Body of pancreas (tissue), 4 donors: ENCODE measurements at regions not wholly inside any gene's neighbourhood (a gene's known extent, or its start where the extent isn't known, plus 50 kb on each side); places are given as distances from the start of the nearest gene placed in this dataset.

Experiments
- ATAC-seq: fragments of 150-250 bp; one replicate; pipeline ENCODE4 v1.9.1; 2016
- DNase-seq, 4 donors: peaks; one replicate each; pipeline ENCODE4 v3.0.0-alpha.2; 2019
- H3K27ac ChIP-seq, 4 donors: fragments of 200-600 bp; sonication (generic); 1 replicate in 3 of 4; 2 replicates in 1 of 4; pipeline versions ENCODE4 v1.5.1 to v1.6.1; 2016 to 2019; ENCODE audit warnings: mild to moderate bottlenecking in 1 of 4, mixed read lengths in 1 of 4, moderate library complexity in 1 of 4
- H3K27me3 ChIP-seq, 2 donors: fragments of 200-600 bp; sonication (generic); one replicate each; pipeline ENCODE4 v1.6.0; 2016; ENCODE audit warnings: mild to moderate bottlenecking in 1 of 2
- H3K36me3 ChIP-seq, 2 donors: fragments of 200-600 bp; sonication (generic); replicated peaks in 1 of 2; 2 replicates each; pipeline ENCODE4 v1.5.1; 2016; ENCODE audit warnings: low read depth in 2 of 2; ENCODE audit not compliant: insufficient read depth in 1 of 2
- H3K4me1 ChIP-seq: fragments of 200-600 bp; sonication (generic); one replicate; pipeline ENCODE4 v1.6.0; 2016
- H3K4me3 ChIP-seq, 2 donors: fragments of 200-600 bp; sonication (generic); 1 replicate in 1 of 2; 2 replicates in 1 of 2; pipeline ENCODE4 v1.5.1; 2016 to 2019
- H3K9me3 ChIP-seq, 3 donors: fragments of 200-600 bp; sonication (generic); 1 replicate in 2 of 3; 2 replicates in 1 of 3; pipeline ENCODE4 v1.5.1; 2016
- POLR2A ChIP-seq, 3 donors: fragments of 450-650 bp; IDR thresholded peaks; one replicate each; pipeline ENCODE4 v1.6.1; 2016; ENCODE audit warnings: antibody characterized with exemption in 3 of 3, mild to moderate bottlenecking in 2 of 3
- WGBS, 2 donors: methylation state at CpG; one replicate each; pipeline ENCODE4 v1.1.5; 2017; 5-methylcytosine and 5-hydroxymethylcytosine counted together
- intact Hi-C: fragments of 100-400 bp; cut with DNase I; formaldehyde crosslinking; loops from one replicate; pipeline ENCODE4 v1.15.1; 2023
- TF ChIP-seq, protein P1 (sequence below), 7 experiments: fragments of 450-650 bp in 4 of 7; fragments of 200-600 bp in 3 of 7; sonication (generic) in 3 of 7; IDR thresholded peaks; one replicate each; pipeline ENCODE4 v1.5.1; 2016 to 2019; ENCODE audit warnings: antibody characterized with exemption in 7 of 7

DNA sequence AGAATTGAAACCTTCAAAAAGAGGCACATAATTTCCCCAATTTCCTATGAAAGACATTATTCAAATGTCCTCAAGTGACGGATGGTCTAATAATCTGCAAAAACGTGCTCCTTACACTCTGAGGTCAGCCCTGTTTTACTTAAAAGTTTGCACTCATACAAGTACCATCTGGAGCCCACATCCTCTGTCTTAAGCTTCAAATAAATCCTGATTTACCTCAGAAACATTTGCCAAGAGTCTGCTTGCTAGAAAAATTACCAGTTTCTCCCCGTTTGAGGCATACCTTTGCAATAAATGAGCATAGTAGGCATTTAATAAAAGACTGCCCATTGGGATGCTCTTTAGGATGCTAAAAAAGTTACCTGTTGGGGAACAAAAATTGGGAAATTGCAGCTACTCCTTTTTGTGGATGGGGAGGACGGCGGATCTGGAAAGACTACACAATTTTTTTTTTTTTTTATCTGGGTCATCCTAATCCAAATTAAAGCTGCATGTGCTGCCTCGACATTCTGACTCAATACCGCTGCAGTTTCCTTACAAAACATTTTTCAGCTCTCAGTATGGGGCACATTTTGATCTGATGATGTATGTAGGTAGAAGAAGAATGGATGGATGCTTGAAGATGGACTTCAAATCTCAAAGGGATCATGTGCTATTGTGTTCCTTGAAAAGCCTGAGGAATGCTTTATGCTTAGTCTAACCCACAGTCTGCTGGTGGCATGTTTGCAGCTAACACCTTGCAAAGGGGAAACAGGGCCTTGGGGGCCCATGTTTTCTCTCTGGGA, 233.7 kb upstream of the ADAMTS9 start:
- TF ChIP-seq POLR2A (IDR thresholded peaks at IDR 0.05): no peak
- TF ChIP-seq, protein P1, sequence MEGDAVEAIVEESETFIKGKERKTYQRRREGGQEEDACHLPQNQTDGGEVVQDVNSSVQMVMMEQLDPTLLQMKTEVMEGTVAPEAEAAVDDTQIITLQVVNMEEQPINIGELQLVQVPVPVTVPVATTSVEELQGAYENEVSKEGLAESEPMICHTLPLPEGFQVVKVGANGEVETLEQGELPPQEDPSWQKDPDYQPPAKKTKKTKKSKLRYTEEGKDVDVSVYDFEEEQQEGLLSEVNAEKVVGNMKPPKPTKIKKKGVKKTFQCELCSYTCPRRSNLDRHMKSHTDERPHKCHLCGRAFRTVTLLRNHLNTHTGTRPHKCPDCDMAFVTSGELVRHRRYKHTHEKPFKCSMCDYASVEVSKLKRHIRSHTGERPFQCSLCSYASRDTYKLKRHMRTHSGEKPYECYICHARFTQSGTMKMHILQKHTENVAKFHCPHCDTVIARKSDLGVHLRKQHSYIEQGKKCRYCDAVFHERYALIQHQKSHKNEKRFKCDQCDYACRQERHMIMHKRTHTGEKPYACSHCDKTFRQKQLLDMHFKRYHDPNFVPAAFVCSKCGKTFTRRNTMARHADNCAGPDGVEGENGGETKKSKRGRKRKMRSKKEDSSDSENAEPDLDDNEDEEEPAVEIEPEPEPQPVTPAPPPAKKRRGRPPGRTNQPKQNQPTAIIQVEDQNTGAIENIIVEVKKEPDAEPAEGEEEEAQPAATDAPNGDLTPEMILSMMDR (IDR thresholded peaks at IDR 0.05): no peak
- no peak for ATAC-seq
- Histone ChIP-seq H3K27ac (no peak overlapping the region), H3K4me3 (no peak overlapping the region), H3K9me3 (no peaks in the 10 kb centered on the region), H3K27me3 (no peaks in the 10 kb centered on the region), H3K36me3 (no peaks in the 10 kb centered on the region), H3K4me1 (no peaks in the 10 kb centered on the region)
- WGBS, 2 donors: 74% methylated on average over 7 of the region's 7 CpGs
- no peak for DNase-seq
- intact Hi-C loops: no loop called here

DNA sequence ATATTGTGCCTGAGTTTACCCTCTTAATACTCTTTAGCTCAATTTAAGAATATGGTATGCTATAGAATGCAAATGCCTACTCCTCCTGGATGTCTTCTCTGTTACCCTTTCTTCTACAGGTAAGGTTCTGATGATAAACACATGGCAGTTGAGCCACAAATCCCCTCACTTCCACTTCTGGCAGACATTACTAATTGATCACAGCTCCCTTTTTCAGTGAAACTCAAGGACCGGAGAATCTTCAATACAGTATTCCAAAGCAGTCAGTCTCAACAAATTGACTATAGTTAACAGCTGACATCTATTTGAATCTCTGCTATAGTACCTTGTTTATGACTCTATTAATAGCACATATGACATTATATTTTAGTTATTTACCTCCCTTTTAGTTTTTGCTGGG, 232.1 kb upstream of the ADAMTS9 start:
- 100% methylated on average over 1 of the region's 1 CpG for WGBS, 2 donors
- no peaks in the 10 kb centered on the region for H3K36me3 ChIP-seq
- no peaks in the 10 kb centered on the region for H3K4me1 ChIP-seq
- H3K27me3 ChIP-seq: no peaks in the 10 kb centered on the region
- no peak overlapping the region for H3K4me3 ChIP-seq
- TF ChIP-seq, protein P1 (IDR thresholded peaks at IDR 0.05): no peak
- TF ChIP-seq POLR2A (IDR thresholded peaks at IDR 0.05): no peak
- intact Hi-C loops: no loop called here
- no peaks in the 10 kb centered on the region for H3K9me3 ChIP-seq
- no peak for ATAC-seq
- DNase-seq: no peak
- no peak overlapping the region for H3K27ac ChIP-seq

DNA sequence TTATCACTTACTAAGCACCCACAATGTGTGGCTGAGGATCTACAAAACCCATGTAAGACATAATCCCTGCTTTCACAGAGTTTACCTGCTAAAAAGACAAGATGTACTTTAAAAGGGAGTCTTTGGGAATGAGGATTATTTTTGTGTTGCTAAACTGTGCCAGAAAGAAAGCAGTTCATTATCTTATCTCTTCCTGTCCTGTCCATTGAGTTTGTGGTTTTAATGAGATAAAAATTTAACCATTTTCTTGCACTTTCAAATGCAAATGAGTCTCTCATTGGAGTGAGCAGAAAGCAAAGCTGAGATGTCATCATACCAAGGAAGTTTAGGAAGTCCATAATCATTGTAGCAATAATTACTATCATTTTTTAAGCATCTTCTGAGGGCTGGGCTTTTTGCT, 231.2 kb upstream of the ADAMTS9 start:
- intact Hi-C loops: no loop called here
- no peak for ATAC-seq
- H3K4me3 ChIP-seq: no peak overlapping the region
- H3K27me3 ChIP-seq: no peaks in the 10 kb centered on the region
- H3K4me1 ChIP-seq: no peaks in the 10 kb centered on the region
- no peaks in the 10 kb centered on the region for H3K36me3 ChIP-seq
- H3K27ac ChIP-seq: no peak overlapping the region
- no peaks in the 10 kb centered on the region for H3K9me3 ChIP-seq
- no peak for TF ChIP-seq POLR2A (IDR thresholded peaks at IDR 0.05)
- TF ChIP-seq, protein P1 (IDR thresholded peaks at IDR 0.05): no peak
- no peak for DNase-seq

DNA sequence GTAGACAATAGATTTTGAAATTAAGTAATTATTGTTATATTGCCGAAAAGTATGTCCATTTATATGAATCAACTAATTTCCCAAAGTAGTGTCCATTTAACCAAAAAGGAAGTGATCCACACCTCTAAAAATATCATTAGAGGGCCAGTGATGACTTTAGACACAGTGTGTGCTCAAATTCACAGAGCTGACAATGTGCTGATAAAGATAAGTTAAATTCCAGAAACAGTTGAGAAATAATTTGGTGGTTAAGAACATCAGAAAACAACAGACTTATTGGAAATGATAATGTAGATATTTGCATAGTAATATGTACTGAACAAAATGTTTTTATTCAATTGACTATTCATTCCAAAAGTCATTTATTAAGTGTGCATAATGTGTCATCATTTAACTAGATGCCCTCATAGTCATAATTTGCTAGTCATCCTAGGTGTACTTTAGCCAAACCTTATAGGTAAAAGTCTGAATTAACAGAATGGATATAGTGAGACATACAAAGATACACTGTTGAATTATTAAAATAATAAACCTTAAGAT, 230.2 kb upstream of the ADAMTS9 start:
- intact Hi-C loops: no loop called here
- 93 to 95% methylated on average over 1 of the region's 1 CpG for WGBS, 2 donors
- Histone ChIP-seq H3K27me3 (no peaks in the 10 kb centered on the region), H3K36me3 (no peaks in the 10 kb centered on the region), H3K27ac (no peak overlapping the region), H3K4me3 (no peak overlapping the region), H3K4me1 (no peaks in the 10 kb centered on the region), H3K9me3 (no peaks in the 10 kb centered on the region)
- DNase-seq (no peak), ATAC-seq (no peak)
- TF ChIP-seq, protein P1 (IDR thresholded peaks at IDR 0.05): no peak
- TF ChIP-seq POLR2A (IDR thresholded peaks at IDR 0.05): no peak

DNA sequence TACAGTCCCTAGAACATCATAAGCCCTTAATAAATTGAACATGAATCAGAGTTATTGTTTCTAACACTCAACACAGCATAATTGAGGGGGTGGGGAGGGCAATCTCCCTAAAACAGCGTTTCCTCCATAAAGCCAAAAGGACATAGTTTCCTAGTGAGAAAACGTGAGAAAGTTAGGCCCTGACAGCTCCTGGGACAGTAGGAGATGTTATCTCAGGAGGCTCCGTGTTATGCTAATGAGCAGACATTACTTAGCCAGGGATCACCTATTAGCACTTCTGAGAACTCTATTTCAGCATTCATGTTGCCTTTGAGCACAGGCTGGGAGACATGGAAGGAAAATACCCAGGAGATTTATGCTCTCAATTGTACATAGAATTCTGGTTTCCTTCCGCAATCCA, 229.1 kb upstream of the ADAMTS9 start:
- Histone ChIP-seq H3K27ac (no peak overlapping the region), H3K9me3 (no peaks in the 10 kb centered on the region), H3K36me3 (no peaks in the 10 kb centered on the region), H3K4me3 (no peak overlapping the region), H3K4me1 (no peaks in the 10 kb centered on the region), H3K27me3 (no peaks in the 10 kb centered on the region)
- WGBS, 2 donors: 61 to 67% methylated on average over 4 of the region's 4 CpGs
- ATAC-seq: no peak
- intact Hi-C loops: no loop called here
- no peak for DNase-seq
- TF ChIP-seq POLR2A (IDR thresholded peaks at IDR 0.05): no peak
- TF ChIP-seq, protein P1 (IDR thresholded peaks at IDR 0.05): no peak
